Hepatocyte (in vitro differentiated cells): ENCODE measurements at regions not wholly inside any gene's neighbourhood (a gene's known extent, or its start where the extent isn't known, plus 50 kb on each side); places are given as distances from the start of the nearest gene placed in this dataset.

Source experiments
- DNase-seq: peaks from one replicate; pipeline ENCODE4 v3.0.0-alpha.2; 2016; ENCODE audit warnings: low spot score
- H2AFZ ChIP-seq: fragments of 200-600 bp; sonication (generic); 2 replicates; pipeline ENCODE4 v1.6.0; 2016; ENCODE audit warnings: antibody characterized with exemption, mild to moderate bottlenecking
- H3K27ac ChIP-seq: fragments of 200-600 bp; sonication (generic); 2 replicates; pipeline ENCODE4 v1.5.1; 2016; ENCODE audit warnings: mild to moderate bottlenecking
- H3K27me3 ChIP-seq: fragments of 200-600 bp; sonication (generic); 2 replicates; pipeline ENCODE4 v1.6.1; 2016
- H3K36me3 ChIP-seq: fragments of 200-600 bp; sonication (generic); replicated peaks from 2 replicates; pipeline ENCODE4 v1.5.1; 2016; ENCODE audit warnings: low read depth; ENCODE audit not compliant: insufficient read depth
- H3K4me1 ChIP-seq: fragments of 200-600 bp; sonication (generic); 2 replicates; pipeline ENCODE4 v1.5.1; 2016; ENCODE audit warnings: mild to moderate bottlenecking, moderate library complexity; ENCODE audit not compliant: insufficient read depth
- H3K4me2 ChIP-seq: fragments of 200-600 bp; sonication (generic); 2 replicates; pipeline ENCODE4 v1.6.0; 2016
- H3K4me3 ChIP-seq: fragments of 200-600 bp; sonication (generic); 2 replicates; pipeline ENCODE4 v1.5.1; 2016; ENCODE audit warnings: mild to moderate bottlenecking
- H3K79me2 ChIP-seq: fragments of 200-600 bp; sonication (generic); 2 replicates; pipeline ENCODE4 v1.6.0; 2017; ENCODE audit warnings: mild to moderate bottlenecking
- H3K9me2 ChIP-seq: fragments of 200-600 bp; sonication (generic); replicated peaks from 2 replicates; pipeline ENCODE4 v1.6.0; 2017; ENCODE audit warnings: mild to moderate bottlenecking; ENCODE audit not compliant: insufficient read depth
- H3K9me3 ChIP-seq: fragments of 200-600 bp; sonication (generic); 2 replicates; pipeline ENCODE4 v1.5.1; 2016; ENCODE audit warnings: low read depth, mild to moderate bottlenecking
- H4K20me1 ChIP-seq: fragments of 200-600 bp; sonication (generic); 2 replicates; pipeline ENCODE4 v1.6.0; 2016; ENCODE audit warnings: mild to moderate bottlenecking; ENCODE audit not compliant: insufficient read depth, poor library complexity, severe bottlenecking
- EZH2 ChIP-seq: fragments of 200-600 bp; sonication (generic); IDR thresholded peaks from 2 replicates; pipeline ENCODE4 v1.6.1; 2016; ENCODE audit warnings: antibody characterized with exemption, mild to moderate bottlenecking, borderline replicate concordance
- EZH2phosphoT487 ChIP-seq: fragments of 200-600 bp; sonication (generic); IDR thresholded peaks from one replicate; pipeline ENCODE4 v1.6.1; 2018; ENCODE audit warnings: antibody characterized with exemption, mild to moderate bottlenecking, low read depth, moderate library complexity; ENCODE audit not compliant: unreplicated experiment, severe bottlenecking
- WGBS: methylation state at CpG from one replicate; pipeline ENCODE4 v1.1.6; 2016; ENCODE audit warnings: low lambda C conversion rate; ENCODE audit errors: missing lambda C conversion rate; 5-methylcytosine and 5-hydroxymethylcytosine counted together
- TF ChIP-seq, protein P1 (sequence below): fragments of 200-600 bp; sonication (generic); IDR thresholded peaks from 2 replicates; pipeline ENCODE4 v1.5.1; 2016; ENCODE audit warnings: antibody characterized with exemption, mild to moderate bottlenecking; ENCODE audit not compliant: poor library complexity

DNA sequence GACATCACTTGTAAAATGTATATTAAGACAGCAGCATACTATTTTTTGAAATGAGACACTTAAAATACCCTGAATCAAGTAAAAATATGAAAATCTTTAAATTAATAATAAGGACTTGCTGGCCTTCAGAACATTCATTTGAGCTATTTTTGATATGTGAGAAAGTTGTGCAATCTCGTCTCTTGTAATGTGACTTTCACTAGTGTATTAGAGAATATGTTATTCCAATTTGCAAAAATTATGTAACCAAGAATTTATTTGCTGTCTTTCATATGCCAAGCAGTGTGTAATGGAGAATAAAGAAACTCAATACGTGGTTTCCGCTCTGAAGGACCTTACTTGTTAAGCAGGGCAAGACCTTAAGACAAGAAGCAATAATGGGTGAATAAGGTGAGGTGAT lies 375.0 kb upstream of the RUNX1 start:
- H3K27me3 ChIP-seq, result peaks cover 3% of the 10 kb centered on the region
- H3K4me2 ChIP-seq, result no peak overlapping the region

GRCh38 chr21:35423709-35424108 lies 374.6 kb upstream of the RUNX1 start:
- Histone ChIP-seq H2AFZ (no peak overlapping the region), H3K9me2 (no peaks in the 10 kb centered on the region), H3K4me2 (no peak overlapping the region), H3K9me3 (no peaks in the 10 kb centered on the region), H3K4me1 (no peaks in the 10 kb centered on the region), H3K36me3 (no peaks in the 10 kb centered on the region), H3K79me2 (no peaks in the 10 kb centered on the region), H3K27me3 (peaks cover 3% of the 10 kb centered on the region), H3K4me3 (no peak overlapping the region), H3K27ac (no peak overlapping the region), H4K20me1 (no peaks in the 10 kb centered on the region)
- no peak for DNase-seq
- TF ChIP-seq EZH2, result no peak
- TF ChIP-seq EZH2phosphoT487, result no peak
- TF ChIP-seq, protein P1, sequence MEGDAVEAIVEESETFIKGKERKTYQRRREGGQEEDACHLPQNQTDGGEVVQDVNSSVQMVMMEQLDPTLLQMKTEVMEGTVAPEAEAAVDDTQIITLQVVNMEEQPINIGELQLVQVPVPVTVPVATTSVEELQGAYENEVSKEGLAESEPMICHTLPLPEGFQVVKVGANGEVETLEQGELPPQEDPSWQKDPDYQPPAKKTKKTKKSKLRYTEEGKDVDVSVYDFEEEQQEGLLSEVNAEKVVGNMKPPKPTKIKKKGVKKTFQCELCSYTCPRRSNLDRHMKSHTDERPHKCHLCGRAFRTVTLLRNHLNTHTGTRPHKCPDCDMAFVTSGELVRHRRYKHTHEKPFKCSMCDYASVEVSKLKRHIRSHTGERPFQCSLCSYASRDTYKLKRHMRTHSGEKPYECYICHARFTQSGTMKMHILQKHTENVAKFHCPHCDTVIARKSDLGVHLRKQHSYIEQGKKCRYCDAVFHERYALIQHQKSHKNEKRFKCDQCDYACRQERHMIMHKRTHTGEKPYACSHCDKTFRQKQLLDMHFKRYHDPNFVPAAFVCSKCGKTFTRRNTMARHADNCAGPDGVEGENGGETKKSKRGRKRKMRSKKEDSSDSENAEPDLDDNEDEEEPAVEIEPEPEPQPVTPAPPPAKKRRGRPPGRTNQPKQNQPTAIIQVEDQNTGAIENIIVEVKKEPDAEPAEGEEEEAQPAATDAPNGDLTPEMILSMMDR, result no peak
- WGBS, result 91% methylated on average over 1 of the region's 1 CpG

More for the DNA sequence above, 375.0 kb upstream of the RUNX1 start:
- no peaks in the 10 kb centered on the region for H4K20me1 ChIP-seq
- DNase-seq, result no peak
- no peak overlapping the region for H3K27ac ChIP-seq
- WGBS, result 97% methylated on average over 3 of the region's 3 CpGs
- no peaks in the 10 kb centered on the region for H3K4me1 ChIP-seq
- H3K36me3 ChIP-seq, result no peaks in the 10 kb centered on the region
- no peaks in the 10 kb centered on the region for H3K9me2 ChIP-seq
- no peak overlapping the region for H2AFZ ChIP-seq
- no peak overlapping the region for H3K4me3 ChIP-seq
- no peaks in the 10 kb centered on the region for H3K9me3 ChIP-seq
- no peaks in the 10 kb centered on the region for H3K79me2 ChIP-seq
- TF ChIP-seq EZH2phosphoT487, result no peak
- TF ChIP-seq, protein P1, result no peak
- no peak for TF ChIP-seq EZH2

GRCh38 chr21:35422011-35422410 lies 372.9 kb upstream of the RUNX1 start:
- H3K9me2 ChIP-seq, result no peaks in the 10 kb centered on the region

More at GRCh38 chr21:35422011-35422410, 372.9 kb upstream of the RUNX1 start:
- Histone ChIP-seq H4K20me1 (no peaks in the 10 kb centered on the region), H3K4me3 (no peak overlapping the region), H3K4me1 (no peaks in the 10 kb centered on the region), H3K4me2 (no peak overlapping the region), H3K79me2 (no peaks in the 10 kb centered on the region), H2AFZ (no peak overlapping the region), H3K9me3 (no peaks in the 10 kb centered on the region), H3K27me3 (peaks cover 3% of the 10 kb centered on the region), H3K36me3 (no peaks in the 10 kb centered on the region), H3K27ac (no peak overlapping the region)
- no peak for TF ChIP-seq EZH2
- TF ChIP-seq EZH2phosphoT487, result no peak
- TF ChIP-seq, protein P1, result no peak
- no peak for DNase-seq
